Ishikawa (cell line): ENCODE measurements at regions not wholly inside any gene's neighbourhood (a gene's known extent, or its start where the extent isn't known, plus 50 kb on each side); places are given as distances from the start of the nearest gene placed in this dataset.

Source experiments
- CEBPB ChIP-seq: IDR thresholded peaks from 2 replicates; pipeline ENCODE4 v1.6.1; 2012
- CREB1 ChIP-seq: IDR thresholded peaks from 2 replicates; pipeline ENCODE4 v1.6.1; 2012; ENCODE audit warnings: low read depth
- EGR1 ChIP-seq: IDR thresholded peaks from 2 replicates; pipeline ENCODE4 v1.6.1; 2012
- EP300 ChIP-seq: IDR thresholded peaks from 2 replicates; pipeline ENCODE4 v1.6.1; 2012; ENCODE audit warnings: borderline replicate concordance
- FOXM1 ChIP-seq: IDR thresholded peaks from 2 replicates; pipeline ENCODE4 v1.6.1; 2012; ENCODE audit warnings: low read depth, borderline replicate concordance
- MAX ChIP-seq: IDR thresholded peaks from 2 replicates; pipeline ENCODE4 v1.6.1; 2012
- NFIC ChIP-seq: IDR thresholded peaks from 2 replicates; pipeline ENCODE4 v1.6.1; 2012
- RAD21 ChIP-seq: IDR thresholded peaks from 2 replicates; pipeline ENCODE4 v1.6.1; 2012; ENCODE audit warnings: low read depth
- REST ChIP-seq: IDR thresholded peaks from 2 replicates; pipeline ENCODE4 v1.6.1; 2012; ENCODE audit warnings: low read depth, mild to moderate bottlenecking
- TAF1 ChIP-seq: IDR thresholded peaks from 2 replicates; pipeline ENCODE4 v1.6.1; 2012; ENCODE audit warnings: low read depth, mild to moderate bottlenecking
- TCF12 ChIP-seq: IDR thresholded peaks from 2 replicates; pipeline ENCODE4 v1.6.1; 2012; ENCODE audit warnings: low read depth
- TEAD4 ChIP-seq: IDR thresholded peaks from 2 replicates; pipeline ENCODE4 v1.6.1; 2012
- USF1 ChIP-seq: IDR thresholded peaks from 2 replicates; pipeline ENCODE4 v1.6.1; 2012
- YY1 ChIP-seq: IDR thresholded peaks from 2 replicates; pipeline ENCODE4 v1.6.1; 2012; ENCODE audit warnings: low read depth
- ZBTB7A ChIP-seq: IDR thresholded peaks from 2 replicates; pipeline ENCODE4 v1.6.1; 2012; ENCODE audit warnings: low read depth

GRCh38 chr4:36508394-36508793, 227.0 kb downstream of the DTHD1 start:
- no peak for TF ChIP-seq TCF12
- TF ChIP-seq TEAD4, result no peak
- no peak for TF ChIP-seq EP300
- no peak for TF ChIP-seq USF1
- TF ChIP-seq MAX, result no peak
- TF ChIP-seq RAD21, result no peak
- no peak for TF ChIP-seq EGR1
- no peak for TF ChIP-seq REST
- TF ChIP-seq CEBPB, result no peak
- no peak for TF ChIP-seq CREB1
- no peak for TF ChIP-seq NFIC
- no peak for TF ChIP-seq YY1
- TF ChIP-seq TAF1, result no peak

GRCh38 chr4:36509845-36510244, 228.4 kb downstream of the DTHD1 start:
- TF ChIP-seq NFIC, result no peak
- no peak for TF ChIP-seq ZBTB7A
- no peak for TF ChIP-seq REST
- TF ChIP-seq TAF1, result no peak
- no peak for TF ChIP-seq YY1

GRCh38 chr4:36511785-36512184, 230.4 kb downstream of the DTHD1 start:
- TF ChIP-seq USF1 (no peak), EP300 (no peak), EGR1 (no peak)

GRCh38 chr4:36516522-36517095, 235.2 kb downstream of the DTHD1 start:
- TF ChIP-seq FOXM1 (no peak), CREB1 (no peak), TEAD4 (no peak)

- TF ChIP-seq EGR1, result no peak
- no peak for TF ChIP-seq FOXM1
- TF ChIP-seq RAD21, result no peak
- TF ChIP-seq TAF1, result no peak
- no peak for TF ChIP-seq USF1
- no peak for TF ChIP-seq MAX
- TF ChIP-seq CREB1, result no peak
- no peak for TF ChIP-seq TCF12
- TF ChIP-seq TEAD4, result no peak
These were observed 241.8 kb downstream of the DTHD1 start for GRCh38 chr4:36523182-36523581.

- TF ChIP-seq ZBTB7A, result no peak
- TF ChIP-seq MAX, result no peak
- no peak for TF ChIP-seq YY1
- TF ChIP-seq EP300, result no peak
- no peak for TF ChIP-seq TCF12
- no peak for TF ChIP-seq REST
- TF ChIP-seq CEBPB, result no peak
- no peak for TF ChIP-seq RAD21
- no peak for TF ChIP-seq EGR1
- TF ChIP-seq TEAD4, result no peak
- no peak for TF ChIP-seq USF1
- TF ChIP-seq FOXM1, result no peak
- TF ChIP-seq NFIC, result no peak
- no peak for TF ChIP-seq CREB1
- no peak for TF ChIP-seq TAF1
These were observed 251.4 kb downstream of the DTHD1 start for GRCh38 chr4:36532670-36533379.
